Osteoblast (primary cell): ENCODE measurements at regions not wholly inside any gene's neighbourhood (a gene's known extent, or its start where the extent isn't known, plus 50 kb on each side); places are given as distances from the start of the nearest gene placed in this dataset.

ENCODE experiments used
- DNase-seq: peaks from one replicate; pipeline ENCODE4 v3.0.0; 2011; ENCODE audit warnings: low spot score, mixed read lengths; ENCODE audit not compliant: insufficient read length; ENCODE audit errors: missing footprints
- H2AFZ ChIP-seq: 2 replicates; pipeline ENCODE4 v1.6.0; 2011; ENCODE audit warnings: mild to moderate bottlenecking, low read length
- H3K27ac ChIP-seq: 2 replicates; pipeline ENCODE4 v1.5.1; 2011; ENCODE audit warnings: mild to moderate bottlenecking, low read depth, low read length, moderate library complexity
- H3K27me3 ChIP-seq: 2 replicates; pipeline ENCODE4 v1.6.0; 2012; ENCODE audit warnings: mild to moderate bottlenecking, control low read depth, inconsistent platforms, low read length, moderate library complexity; ENCODE audit not compliant: insufficient read depth
- H3K36me3 ChIP-seq: 2 replicates; pipeline ENCODE4 v1.5.1; 2011; ENCODE audit warnings: mild to moderate bottlenecking, low read length, control low read depth, moderate library complexity; ENCODE audit not compliant: insufficient read depth
- H3K4me1 ChIP-seq: 2 replicates; pipeline ENCODE4 v1.5.1; 2011; ENCODE audit warnings: mild to moderate bottlenecking, low read length, control low read depth, moderate library complexity; ENCODE audit not compliant: insufficient read depth
- H3K4me2 ChIP-seq: 2 replicates; pipeline ENCODE4 v1.6.0; 2011; ENCODE audit warnings: mild to moderate bottlenecking, low read length; ENCODE audit not compliant: insufficient read depth
- H3K4me3 ChIP-seq: fragments of 200-600 bp; sonication (generic); 3 replicates; pipeline ENCODE4 v1.5.1; 2012; ENCODE audit warnings: mild to moderate bottlenecking, low read length, inconsistent platforms; ENCODE audit not compliant: insufficient read depth
- H3K79me2 ChIP-seq: 2 replicates; pipeline ENCODE4 v1.6.0; 2012; ENCODE audit warnings: mild to moderate bottlenecking, low read length, control low read depth, inconsistent platforms; ENCODE audit not compliant: insufficient read depth
- H3K9me3 ChIP-seq: 2 replicates; pipeline ENCODE4 v1.5.1; 2011; ENCODE audit warnings: low read depth, low read length, control low read depth
- H4K20me1 ChIP-seq: 2 replicates; pipeline ENCODE4 v1.6.0; 2012; ENCODE audit warnings: mild to moderate bottlenecking, low read length, control low read depth; ENCODE audit not compliant: insufficient read depth
- CTCF ChIP-seq: IDR thresholded peaks from 2 replicates; pipeline ENCODE4 v1.5.1; 2011; ENCODE audit warnings: mild to moderate bottlenecking, low read depth, low read length, moderate library complexity; ENCODE audit errors: extremely low read depth

- H3K79me2 ChIP-seq = no peaks in the 10 kb centered on the region
- no peak for TF ChIP-seq CTCF
- H2AFZ ChIP-seq = no peak overlapping the region
- H3K27ac ChIP-seq = no peak overlapping the region
- no peaks in the 10 kb centered on the region for H3K9me3 ChIP-seq
- H3K27me3 ChIP-seq = no peaks in the 10 kb centered on the region
- H3K36me3 ChIP-seq = no peaks in the 10 kb centered on the region
- DNase-seq = no peak
- H3K4me3 ChIP-seq = no peak overlapping the region
- no peak overlapping the region for H3K4me2 ChIP-seq
- no peaks in the 10 kb centered on the region for H4K20me1 ChIP-seq
- peaks cover 9% of the 10 kb centered on the region for H3K4me1 ChIP-seq
Observed at GRCh38 chr13:76703216-76703615, 183.0 kb downstream of the KCTD12 start.

DNA sequence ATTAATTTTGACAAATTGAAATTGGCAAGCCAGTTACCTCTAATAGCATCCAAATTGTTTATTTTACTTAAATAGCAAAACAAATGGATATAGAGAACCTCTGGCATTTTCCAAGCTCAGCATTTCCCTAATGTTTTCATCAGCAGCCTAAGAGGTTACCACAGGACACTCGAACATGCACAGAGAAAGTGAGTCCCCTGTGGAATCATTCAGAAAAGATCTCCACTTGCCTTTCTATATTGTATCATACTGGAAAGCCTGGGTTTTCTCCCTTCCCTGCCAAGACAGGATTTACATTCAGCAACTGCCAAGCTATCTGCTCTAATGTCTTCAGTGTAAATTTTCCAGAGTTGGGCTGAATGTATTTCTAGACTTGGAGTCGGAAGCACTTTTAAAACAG lies 188.9 kb downstream of the KCTD12 start:
- H3K4me1 ChIP-seq = peaks cover 7% of the 10 kb centered on the region
- no peaks in the 10 kb centered on the region for H3K36me3 ChIP-seq
- H2AFZ ChIP-seq = no peak overlapping the region
- no peaks in the 10 kb centered on the region for H4K20me1 ChIP-seq
- no peak overlapping the region for H3K27ac ChIP-seq
- no peak overlapping the region for H3K4me3 ChIP-seq
- no peaks in the 10 kb centered on the region for H3K79me2 ChIP-seq
- DNase-seq = no peak
- TF ChIP-seq CTCF = no peak
- H3K9me3 ChIP-seq = no peaks in the 10 kb centered on the region
- H3K4me2 ChIP-seq = no peak overlapping the region
- no peaks in the 10 kb centered on the region for H3K27me3 ChIP-seq

DNA sequence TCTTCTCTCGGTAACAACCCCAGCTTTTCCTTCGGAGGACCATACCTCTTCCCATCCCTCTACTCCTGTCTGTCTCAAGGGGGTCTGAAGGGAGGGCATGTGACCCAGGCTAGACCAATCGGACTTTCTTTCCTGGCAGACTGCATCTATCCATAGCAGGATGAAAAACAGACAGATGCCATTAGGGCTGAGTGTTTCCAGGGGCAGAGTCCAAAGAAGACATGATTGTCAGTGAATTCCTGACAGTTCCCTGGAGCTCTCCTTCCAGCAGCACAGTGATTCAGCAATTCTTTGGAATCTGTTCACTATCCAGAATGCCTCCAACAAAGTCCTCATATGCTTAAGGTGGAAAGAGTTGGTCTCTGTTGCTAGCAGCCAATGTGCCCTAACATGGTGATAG lies 189.8 kb downstream of the KCTD12 start:
- no peaks in the 10 kb centered on the region for H3K9me3 ChIP-seq
- no peaks in the 10 kb centered on the region for H3K27me3 ChIP-seq
- H3K4me3 ChIP-seq = no peak overlapping the region
- peak overlapping the region; percentile 58 for H2AFZ ChIP-seq
- peak overlapping the region; percentile 29 for H3K27ac ChIP-seq
- H3K79me2 ChIP-seq = no peaks in the 10 kb centered on the region
- DNase-seq = peak; percentile 46
- no peak for TF ChIP-seq CTCF
- H4K20me1 ChIP-seq = no peaks in the 10 kb centered on the region
- peaks cover 7% of the 10 kb centered on the region for H3K4me1 ChIP-seq
- H3K36me3 ChIP-seq = no peaks in the 10 kb centered on the region
- no peak overlapping the region for H3K4me2 ChIP-seq

- no peak for TF ChIP-seq CTCF
- no peak overlapping the region for H2AFZ ChIP-seq
Observed at GRCh38 chr13:76693086-76693485, 193.1 kb downstream of the KCTD12 start.

More at GRCh38 chr13:76693086-76693485, 193.1 kb downstream of the KCTD12 start:
- Histone ChIP-seq H3K79me2 (no peaks in the 10 kb centered on the region), H3K9me3 (peaks cover 2% of the 10 kb centered on the region), H4K20me1 (no peaks in the 10 kb centered on the region), H3K27ac (no peak overlapping the region), H3K4me3 (no peak overlapping the region), H3K4me1 (peaks cover 7% of the 10 kb centered on the region), H3K36me3 (no peaks in the 10 kb centered on the region), H3K4me2 (no peak overlapping the region), H3K27me3 (no peaks in the 10 kb centered on the region)
- DNase-seq = no peak
